Parathyroid adenoma (tissue), 2 donors: ENCODE measurements at regions not wholly inside any gene's neighbourhood (a gene's known extent, or its start where the extent isn't known, plus 50 kb on each side); places are given as distances from the start of the nearest gene placed in this dataset.

Source experiments
- H2AFZ ChIP-seq: fragments of 300-600 bp; sonication (generic); one replicate; pipeline ENCODE4 v1.7.0; 2017; ENCODE audit warnings: antibody characterized with exemption, mild to moderate bottlenecking
- H3K27ac ChIP-seq: fragments of 300-600 bp; sonication (generic); one replicate; pipeline ENCODE4 v1.7.0; 2017
- H3K27me3 ChIP-seq: fragments of 300-600 bp; sonication (generic); one replicate; pipeline ENCODE4 v1.7.0; 2017; ENCODE audit warnings: low read length; ENCODE audit not compliant: control insufficient read depth, insufficient read depth
- H3K36me3 ChIP-seq: fragments of 300-600 bp; sonication (generic); one replicate; pipeline ENCODE4 v1.7.0; 2017; ENCODE audit warnings: low read length; ENCODE audit not compliant: control insufficient read depth, insufficient read depth
- H3K4me1 ChIP-seq: fragments of 300-600 bp; sonication (generic); one replicate; pipeline ENCODE4 v1.7.0; 2017; ENCODE audit warnings: control low read depth
- H3K4me2 ChIP-seq: fragments of 300-600 bp; sonication (generic); one replicate; pipeline ENCODE4 v1.7.0; 2017; ENCODE audit warnings: low read length
- H3K4me3 ChIP-seq: fragments of 300-600 bp; sonication (generic); one replicate; pipeline ENCODE4 v1.7.0; 2017; ENCODE audit warnings: low read depth, low read length
- H3K79me2 ChIP-seq: fragments of 300-600 bp; sonication (generic); one replicate; pipeline ENCODE4 v1.7.0; 2017; ENCODE audit warnings: control low read depth
- H3K9ac ChIP-seq: fragments of 300-600 bp; sonication (generic); one replicate; pipeline ENCODE4 v1.7.0; 2017; ENCODE audit warnings: mild to moderate bottlenecking
- H3K9me3 ChIP-seq: fragments of 300-600 bp; sonication (generic); one replicate; pipeline ENCODE4 v1.7.0; 2017; ENCODE audit warnings: low read length; ENCODE audit not compliant: control insufficient read depth
- CTCF ChIP-seq: fragments of 300-600 bp; sonication (generic); IDR thresholded peaks from one replicate; pipeline ENCODE4 v1.7.0; 2017; ENCODE audit warnings: antibody characterized with exemption, mild to moderate bottlenecking
- donor health status: primary hyperparathyroidism.

DNA sequence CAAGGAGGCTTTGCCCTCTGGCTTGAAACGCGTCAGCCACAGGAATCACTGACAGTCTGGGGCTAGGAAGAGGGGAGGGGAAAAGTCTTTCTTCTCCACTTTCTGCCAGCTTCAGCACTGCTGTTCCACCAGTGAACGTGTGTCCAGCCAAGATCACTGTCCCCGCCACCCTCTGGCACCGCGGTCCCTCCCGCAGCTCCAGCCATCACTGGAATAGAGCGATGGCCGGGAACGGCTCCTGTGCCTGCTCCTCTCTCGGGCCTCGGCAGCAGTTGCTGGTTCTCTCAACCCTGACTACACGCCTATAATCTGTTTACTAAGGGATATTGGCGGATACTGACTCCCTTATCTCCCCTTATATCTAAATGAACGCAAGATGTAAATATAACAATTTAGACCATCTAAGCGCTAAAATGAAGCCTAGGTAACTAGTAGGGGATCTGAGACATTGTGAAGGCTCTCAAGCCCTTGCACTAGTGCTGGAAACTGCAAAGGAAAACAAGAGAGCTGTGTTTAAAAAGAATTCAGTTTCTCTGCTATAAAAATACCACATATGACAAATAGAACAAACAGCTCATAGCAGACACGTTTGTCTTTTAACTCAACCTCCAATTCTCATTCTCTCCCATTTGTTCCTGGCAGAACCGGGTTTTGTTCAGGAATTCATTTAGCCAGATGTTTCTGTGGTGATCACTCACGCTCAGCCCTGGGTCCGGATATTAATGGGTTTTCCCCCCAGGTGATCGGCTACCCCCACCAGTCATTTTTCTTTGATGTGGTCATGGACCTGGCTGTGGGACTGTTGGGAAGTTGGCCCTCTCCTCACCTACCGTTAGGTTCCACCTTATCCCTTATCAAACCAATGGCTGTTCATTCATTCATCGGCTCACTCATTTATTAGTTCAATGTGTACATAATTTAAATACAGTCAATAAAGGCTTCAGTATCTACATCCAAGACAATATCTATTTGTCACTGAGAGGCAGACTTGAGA is 149.8 kb downstream of the MED10 start:
- no peak overlapping the region for H3K4me3 ChIP-seq
- H3K36me3 ChIP-seq, result no peaks in the 10 kb centered on the region
- no peak overlapping the region for H3K27ac ChIP-seq
- TF ChIP-seq CTCF, result no peak
- H3K9me3 ChIP-seq, result no peaks in the 10 kb centered on the region
- no peaks in the 10 kb centered on the region for H3K27me3 ChIP-seq
- H3K4me2 ChIP-seq, result no peak overlapping the region
- no peaks in the 10 kb centered on the region for H3K79me2 ChIP-seq
- no peak overlapping the region for H3K9ac ChIP-seq
- no peak overlapping the region for H2AFZ ChIP-seq
- no peaks in the 10 kb centered on the region for H3K4me1 ChIP-seq

- Histone ChIP-seq H3K27ac (no peak overlapping the region), H3K27me3 (no peaks in the 10 kb centered on the region), H3K9ac (no peak overlapping the region), H3K79me2 (no peaks in the 10 kb centered on the region), H3K4me3 (no peak overlapping the region), H3K36me3 (no peaks in the 10 kb centered on the region), H3K4me2 (no peak overlapping the region), H3K4me1 (no peaks in the 10 kb centered on the region), H2AFZ (no peak overlapping the region), H3K9me3 (no peaks in the 10 kb centered on the region)
- TF ChIP-seq CTCF, result no peak
These were observed 153.2 kb downstream of the MED10 start for GRCh38 chr5:6225121-6225607.

- Histone ChIP-seq H3K36me3 (no peaks in the 10 kb centered on the region), H3K79me2 (no peaks in the 10 kb centered on the region), H2AFZ (no peak overlapping the region), H3K9ac (no peak overlapping the region), H3K9me3 (no peaks in the 10 kb centered on the region), H3K27me3 (no peaks in the 10 kb centered on the region), H3K27ac (no peak overlapping the region), H3K4me1 (no peaks in the 10 kb centered on the region), H3K4me3 (no peak overlapping the region), H3K4me2 (no peak overlapping the region)
- no peak for TF ChIP-seq CTCF
These were observed 153.9 kb downstream of the MED10 start for GRCh38 chr5:6224406-6224805.

DNA sequence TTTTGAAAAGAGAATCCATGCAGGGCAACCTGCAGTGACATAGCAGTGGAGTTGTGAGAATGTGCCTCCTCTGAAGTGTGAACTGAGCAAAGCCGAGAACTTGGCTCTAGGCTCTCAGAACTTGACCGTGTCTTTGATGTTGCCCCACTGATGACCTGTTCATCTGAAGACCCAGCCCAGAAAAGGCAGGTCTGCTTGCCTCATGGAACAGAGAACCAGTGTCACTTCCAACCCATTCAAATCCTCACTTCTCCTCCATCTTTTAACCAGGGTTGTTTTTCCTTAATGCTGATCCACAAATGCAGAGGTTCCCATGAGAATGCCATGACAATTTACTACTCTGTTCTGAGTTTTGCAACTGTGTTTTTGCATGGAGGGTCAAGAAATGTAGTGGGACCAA is 155.4 kb downstream of the MED10 start:
- TF ChIP-seq CTCF, result no peak
- Histone ChIP-seq H3K4me2 (no peak overlapping the region), H3K36me3 (no peaks in the 10 kb centered on the region), H3K4me3 (no peak overlapping the region), H3K27ac (no peak overlapping the region), H3K4me1 (no peaks in the 10 kb centered on the region), H2AFZ (no peak overlapping the region), H3K9ac (no peak overlapping the region), H3K9me3 (no peaks in the 10 kb centered on the region), H3K27me3 (no peaks in the 10 kb centered on the region), H3K79me2 (no peaks in the 10 kb centered on the region)
